Esophagus muscularis mucosa (tissue), 4 donors: ENCODE measurements at regions not wholly inside any gene's neighbourhood (a gene's known extent, or its start where the extent isn't known, plus 50 kb on each side); places are given as distances from the start of the nearest gene placed in this dataset.

Experiments used
- DNase-seq: peaks from one replicate; pipeline ENCODE4 v3.0.0-alpha.2; 2017; ENCODE audit errors: extremely low spot score
- H3K27ac ChIP-seq, 4 donors: fragments of 200-600 bp; sonication (generic); replicated peaks in 1 of 4; 1 replicate in 3 of 4; 2 replicates in 1 of 4; pipeline ENCODE4 v1.5.1; 2016 to 2019; ENCODE audit warnings: mild to moderate bottlenecking in 1 of 4
- H3K27me3 ChIP-seq, 4 donors: fragments of 200-600 bp; sonication (generic); one replicate each; pipeline versions ENCODE4 v1.5.1 to v1.6.0; 2016 to 2019
- H3K36me3 ChIP-seq, 4 donors: fragments of 200-600 bp; sonication (generic); one replicate each; pipeline ENCODE4 v1.5.1; 2016 to 2019
- H3K4me1 ChIP-seq, 4 donors: fragments of 200-600 bp; sonication (generic); one replicate each; pipeline ENCODE4 v1.5.1; 2016 to 2019
- H3K4me3 ChIP-seq, 4 donors: fragments of 200-600 bp; sonication (generic); 1 replicate in 2 of 4; 2 replicates in 2 of 4; pipeline ENCODE4 v1.5.1; 2016 to 2019; ENCODE audit warnings: mild to moderate bottlenecking in 4 of 4, moderate library complexity in 1 of 4
- H3K9me3 ChIP-seq, 4 donors: fragments of 200-600 bp; sonication (generic); 1 replicate in 3 of 4; 2 replicates in 1 of 4; pipeline ENCODE4 v1.5.1; 2016 to 2019
- CTCF ChIP-seq, 3 experiments: fragments of 200-600 bp in 2 of 3; fragments of 450-650 bp in 1 of 3; sonication (generic) in 2 of 3; IDR thresholded peaks; one replicate each; pipeline ENCODE4 v1.5.1; 2017 to 2019; ENCODE audit warnings: antibody characterized with exemption in 3 of 3, mild to moderate bottlenecking in 2 of 3, moderate library complexity in 1 of 3
- EP300 ChIP-seq: sonication (generic); formaldehyde crosslinking; IDR thresholded peaks from one replicate; pipeline ENCODE4 v1.6.1; 2017; ENCODE audit warnings: antibody characterized with exemption
- POLR2A ChIP-seq: fragments of 450-650 bp; IDR thresholded peaks from one replicate; pipeline ENCODE4 v1.6.1; 2017; ENCODE audit warnings: antibody characterized with exemption, moderate library complexity, mild to moderate bottlenecking, low read depth
- POLR2AphosphoS5 ChIP-seq, 2 donors: sonication (generic); formaldehyde crosslinking; IDR thresholded peaks; one replicate each; pipeline ENCODE4 v1.6.1; 2017; ENCODE audit warnings: antibody characterized with exemption in 2 of 2
- WGBS: methylation state at CpG from one replicate; pipeline ENCODE4 v1.1.5; 2018; 5-methylcytosine and 5-hydroxymethylcytosine counted together
- intact Hi-C: fragments of 100-400 bp; cut with DNase I; formaldehyde crosslinking; loops from one replicate; pipeline ENCODE4 v1.15.1; 2023

- no peak for DNase-seq
- intact Hi-C loops, result no loop called here
- Histone ChIP-seq H3K36me3 (no peaks in the 10 kb centered on the region), H3K4me3 (no peak overlapping the region), H3K27ac (no peak overlapping the region), H3K27me3 (peaks cover 0 to 28% (median 0%) of the 10 kb centered on the region in 4 donors), H3K9me3 (no peaks in the 10 kb centered on the region), H3K4me1 (no peaks in the 10 kb centered on the region)
- WGBS, result 89% methylated on average over 3 of the region's 9 CpGs
- TF ChIP-seq CTCF (IDR thresholded peaks at IDR 0.05) (no peak), EP300 (no peak), POLR2AphosphoS5 (IDR thresholded peaks at IDR 0.05) (no peak), POLR2A (no peak)
Measured at GRCh38 chr19:13600091-13600490, 93.8 kb upstream of the CACNA1A start.

- WGBS, result 73% methylated on average over 20 of the region's 22 CpGs
- intact Hi-C loops, result loop anchor here (5.0 kb wide), 1 partner anchor 263 kb away; no protein-coding TSS in a partner anchor
Measured at GRCh38 chr19:13599681-13600080, 93.4 kb upstream of the CACNA1A start.

DNA sequence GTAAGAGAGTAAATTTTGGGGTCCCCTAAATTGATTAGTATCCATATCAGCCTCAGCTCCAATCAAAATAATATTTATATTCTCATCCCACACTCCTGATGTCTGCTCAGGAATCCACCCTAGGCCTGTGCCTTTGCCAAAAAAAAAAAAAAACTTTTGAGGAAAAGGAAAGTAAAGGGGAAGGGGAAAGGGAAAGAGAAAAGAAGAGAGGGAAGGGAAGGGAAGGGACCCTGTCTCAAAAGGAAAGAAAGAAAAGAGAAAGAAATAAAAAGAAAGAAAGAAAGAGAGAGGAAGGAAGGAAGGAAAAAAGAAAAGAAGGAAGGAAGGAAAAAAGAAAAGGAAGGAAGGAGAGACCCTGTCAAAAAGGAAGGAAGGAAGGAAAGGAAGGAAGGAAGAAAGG, 91.8 kb upstream of the CACNA1A start:
- no peaks in the 10 kb centered on the region for H3K36me3 ChIP-seq
- H3K27ac ChIP-seq, result no peak overlapping the region
- DNase-seq, result no peak
- peaks cover 0 to 46% (median 0%) of the 10 kb centered on the region in 4 donors for H3K27me3 ChIP-seq
- no peaks in the 10 kb centered on the region for H3K4me1 ChIP-seq
- intact Hi-C loops, result loop anchor here (5.0 kb wide), 1 partner anchor 264 kb away; no protein-coding TSS in a partner anchor
- H3K4me3 ChIP-seq, result no peak overlapping the region
- H3K9me3 ChIP-seq, result no peaks in the 10 kb centered on the region
- no peak for TF ChIP-seq EP300

More at GRCh38 chr19:13599681-13600080, 93.4 kb upstream of the CACNA1A start:
- TF ChIP-seq EP300 (no peak), POLR2AphosphoS5 (IDR thresholded peaks at IDR 0.05) (no peak), CTCF (IDR thresholded peaks at IDR 0.05) (no peak), POLR2A (no peak)
- Histone ChIP-seq H3K27me3 (peaks cover 0 to 31% (median 0%) of the 10 kb centered on the region in 4 donors), H3K4me3 (no peak overlapping the region), H3K9me3 (no peaks in the 10 kb centered on the region), H3K36me3 (no peaks in the 10 kb centered on the region), H3K4me1 (no peaks in the 10 kb centered on the region), H3K27ac (no peak overlapping the region)
- DNase-seq, result no peak

GRCh38 chr19:13597640-13598039, 91.4 kb upstream of the CACNA1A start:
- Histone ChIP-seq H3K9me3 (no peaks in the 10 kb centered on the region), H3K27me3 (peaks cover 0 to 47% (median 0%) of the 10 kb centered on the region in 4 donors), H3K27ac (no peak overlapping the region), H3K4me1 (no peaks in the 10 kb centered on the region), H3K36me3 (no peaks in the 10 kb centered on the region), H3K4me3 (no peak overlapping the region)
- intact Hi-C loops, result loop anchor here (2.0 to 5.0 kb wide), 2 partner anchors 123 to 265 kb away; no protein-coding TSS in a partner anchor
- TF ChIP-seq EP300 (no peak), POLR2A (no peak), CTCF (IDR thresholded peaks at IDR 0.05) (peak; percentile 48 to 69 (median 64)), POLR2AphosphoS5 (IDR thresholded peaks at IDR 0.05) (no peak)
- WGBS, result under 1% methylated on average over 3 of the region's 3 CpGs
- DNase-seq, result no peak

- 24% methylated on average over 25 of the region's 29 CpGs for WGBS
- intact Hi-C loops, result loop anchor here (1.0 kb wide), 1 partner anchor 312 kb away; no protein-coding TSS in a partner anchor
Measured at GRCh38 chr19:13588957-13589833, 82.9 kb upstream of the CACNA1A start.

More at GRCh38 chr19:13588957-13589833, 82.9 kb upstream of the CACNA1A start:
- TF ChIP-seq POLR2AphosphoS5 (IDR thresholded peaks at IDR 0.05) (no peak), CTCF (IDR thresholded peaks at IDR 0.05) (peak; percentile 85 to 97 (median 97))
- Histone ChIP-seq H3K9me3 (no peaks in the 10 kb centered on the region), H3K27me3 (peaks cover 0 to 70% (median 6%) of the 10 kb centered on the region in 4 donors), H3K36me3 (no peaks in the 10 kb centered on the region), H3K27ac (no peak overlapping the region), H3K4me1 (peaks cover 0 to 8% (median 5%) of the 10 kb centered on the region in 4 donors), H3K4me3 (no peak overlapping the region)
- DNase-seq, result no peak
